DND-41 (cell line): ENCODE measurements at regions not wholly inside any gene's neighbourhood (a gene's known extent, or its start where the extent isn't known, plus 50 kb on each side); places are given as distances from the start of the nearest gene placed in this dataset.

Experiments used
- ATAC-seq: fragments of 200-7000 bp; cut with Tn5 transposase; 3 replicates; pipeline ENCODE4 v1.9.1; 2021; ENCODE audit warnings: low read depth; ENCODE audit not compliant: insufficient read depth
- DNase-seq: peaks from one replicate; pipeline ENCODE4 v3.0.0-alpha.2; 2020
- H2AFZ ChIP-seq: 2 replicates; pipeline ENCODE4 v1.6.0; 2012; ENCODE audit warnings: low read depth, low read length
- H3K27ac ChIP-seq: 2 replicates; pipeline ENCODE4 v1.5.1; 2012; ENCODE audit warnings: low read length, inconsistent platforms
- H3K27me3 ChIP-seq: fragments of 200-600 bp; sonication (generic); 2 replicates; pipeline ENCODE4 v1.6.0; 2012; ENCODE audit warnings: low read length, mild to moderate bottlenecking, inconsistent platforms; ENCODE audit not compliant: insufficient read depth, poor library complexity
- H3K36me3 ChIP-seq: 2 replicates; pipeline ENCODE4 v1.5.1; 2012; ENCODE audit warnings: low read length, inconsistent platforms; ENCODE audit not compliant: insufficient read depth
- H3K4me1 ChIP-seq: 2 replicates; pipeline ENCODE4 v1.5.1; 2012; ENCODE audit warnings: mild to moderate bottlenecking, low read length; ENCODE audit not compliant: insufficient read depth
- H3K4me2 ChIP-seq: 2 replicates; pipeline ENCODE4 v1.6.0; 2012; ENCODE audit warnings: mild to moderate bottlenecking, moderate library complexity, low read length, inconsistent platforms; ENCODE audit not compliant: insufficient read depth
- H3K4me3 ChIP-seq, 2 experiments: fragments of 200-600 bp in 1 of 2; shearing (Covaris generic) in 1 of 2; 2 replicates each; pipeline ENCODE4 v1.5.1; 2012 to 2016; ENCODE audit warnings: inconsistent platforms in 2 of 2, low read length in 2 of 2, mild to moderate bottlenecking in 2 of 2, low read depth in 1 of 2, moderate library complexity in 1 of 2
- H3K79me2 ChIP-seq: 2 replicates; pipeline ENCODE4 v1.6.0; 2012; ENCODE audit warnings: low read length, inconsistent platforms; ENCODE audit not compliant: insufficient read depth
- H3K9ac ChIP-seq: 2 replicates; pipeline ENCODE4 v1.6.0; 2012; ENCODE audit warnings: low read depth, mild to moderate bottlenecking, inconsistent platforms, low read length, moderate library complexity
- H3K9me3 ChIP-seq: 2 replicates; pipeline ENCODE4 v1.5.1; 2012; ENCODE audit warnings: low read length, moderate library complexity, mild to moderate bottlenecking, inconsistent platforms; ENCODE audit not compliant: insufficient read depth, severe bottlenecking
- H4K20me1 ChIP-seq: 2 replicates; pipeline ENCODE4 v1.6.0; 2012; ENCODE audit warnings: low read length; ENCODE audit not compliant: insufficient read depth
- EZH2 ChIP-seq: IDR thresholded peaks from 3 replicates; pipeline ENCODE4 v1.6.1; 2012; ENCODE audit warnings: borderline replicate concordance, low read depth, mild to moderate bottlenecking, moderate library complexity, low read length, inconsistent platforms; ENCODE audit not compliant: severe bottlenecking
- TF ChIP-seq, protein P1 (sequence below): IDR thresholded peaks from 2 replicates; pipeline ENCODE4 v1.5.1; 2012; ENCODE audit warnings: borderline replicate concordance, low read length, moderate library complexity, mild to moderate bottlenecking; ENCODE audit not compliant: poor library complexity, severe bottlenecking; ENCODE audit errors: extremely low read depth

DNA sequence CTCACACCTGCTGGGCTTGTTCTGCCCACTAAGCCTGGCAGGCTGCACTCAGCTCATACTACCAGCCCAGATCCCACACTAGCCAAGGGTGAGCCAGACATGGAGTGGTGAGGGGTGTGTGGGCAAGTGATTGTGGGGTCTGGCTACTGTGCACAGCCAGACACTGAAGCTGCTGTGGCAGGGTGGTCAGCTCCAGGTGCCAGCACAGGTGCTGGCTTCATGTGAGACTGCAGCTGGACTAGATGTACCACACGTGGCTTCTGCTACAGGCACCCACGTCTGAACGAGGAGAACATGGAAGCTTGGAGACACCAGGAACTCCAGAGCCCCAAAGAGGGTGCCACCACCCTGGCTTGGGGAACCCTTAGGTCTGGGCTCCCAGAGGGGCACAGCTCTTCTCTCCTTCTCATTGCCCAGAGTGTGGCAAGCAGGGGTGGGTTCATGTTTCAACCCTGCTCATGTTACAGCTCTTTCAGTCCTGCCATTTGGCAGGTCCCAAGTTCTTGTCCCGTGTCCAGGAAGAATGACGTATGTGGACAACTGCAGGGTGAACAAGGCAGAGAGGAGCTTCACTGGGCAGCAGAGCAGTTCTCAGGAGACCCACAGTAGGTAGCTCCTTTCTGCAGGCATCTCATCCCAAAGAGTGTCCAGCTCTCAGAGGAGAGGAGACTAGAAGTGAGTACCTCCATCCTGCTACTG lies 1624.2 kb upstream of the TMEFF2 start:
- DNase-seq, result no peak
- no peaks in the 10 kb centered on the region for H3K36me3 ChIP-seq
- no peaks in the 10 kb centered on the region for H3K79me2 ChIP-seq
- no peaks in the 10 kb centered on the region for H4K20me1 ChIP-seq
- TF ChIP-seq, protein P1, sequence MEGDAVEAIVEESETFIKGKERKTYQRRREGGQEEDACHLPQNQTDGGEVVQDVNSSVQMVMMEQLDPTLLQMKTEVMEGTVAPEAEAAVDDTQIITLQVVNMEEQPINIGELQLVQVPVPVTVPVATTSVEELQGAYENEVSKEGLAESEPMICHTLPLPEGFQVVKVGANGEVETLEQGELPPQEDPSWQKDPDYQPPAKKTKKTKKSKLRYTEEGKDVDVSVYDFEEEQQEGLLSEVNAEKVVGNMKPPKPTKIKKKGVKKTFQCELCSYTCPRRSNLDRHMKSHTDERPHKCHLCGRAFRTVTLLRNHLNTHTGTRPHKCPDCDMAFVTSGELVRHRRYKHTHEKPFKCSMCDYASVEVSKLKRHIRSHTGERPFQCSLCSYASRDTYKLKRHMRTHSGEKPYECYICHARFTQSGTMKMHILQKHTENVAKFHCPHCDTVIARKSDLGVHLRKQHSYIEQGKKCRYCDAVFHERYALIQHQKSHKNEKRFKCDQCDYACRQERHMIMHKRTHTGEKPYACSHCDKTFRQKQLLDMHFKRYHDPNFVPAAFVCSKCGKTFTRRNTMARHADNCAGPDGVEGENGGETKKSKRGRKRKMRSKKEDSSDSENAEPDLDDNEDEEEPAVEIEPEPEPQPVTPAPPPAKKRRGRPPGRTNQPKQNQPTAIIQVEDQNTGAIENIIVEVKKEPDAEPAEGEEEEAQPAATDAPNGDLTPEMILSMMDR, result no peak
- TF ChIP-seq EZH2, result no peak
- H3K4me3 ChIP-seq, result no peak overlapping the region
- H3K4me1 ChIP-seq, result no peaks in the 10 kb centered on the region
- H3K27ac ChIP-seq, result no peak overlapping the region
- H3K4me2 ChIP-seq, result no peak overlapping the region
- H3K9me3 ChIP-seq, result peaks cover 16% of the 10 kb centered on the region
- no peak for ATAC-seq
- no peaks in the 10 kb centered on the region for H3K27me3 ChIP-seq
- no peak overlapping the region for H3K9ac ChIP-seq
- H2AFZ ChIP-seq, result no peak overlapping the region

- TF ChIP-seq, protein P1, result no peak
- TF ChIP-seq EZH2, result no peak
- H3K9ac ChIP-seq, result no peak overlapping the region
- no peaks in the 10 kb centered on the region for H3K79me2 ChIP-seq
- H2AFZ ChIP-seq, result no peak overlapping the region
- H3K36me3 ChIP-seq, result no peaks in the 10 kb centered on the region
- no peaks in the 10 kb centered on the region for H3K4me1 ChIP-seq
- DNase-seq, result no peak
- no peak overlapping the region for H3K4me2 ChIP-seq
- no peaks in the 10 kb centered on the region for H4K20me1 ChIP-seq
- no peaks in the 10 kb centered on the region for H3K27me3 ChIP-seq
- no peak overlapping the region for H3K4me3 ChIP-seq
- H3K27ac ChIP-seq, result no peak overlapping the region
- no peak for ATAC-seq
- H3K9me3 ChIP-seq, result peaks cover 16% of the 10 kb centered on the region
These were observed 1621.3 kb upstream of the TMEFF2 start for GRCh38 chr2:193816008-193816407.

GRCh38 chr2:193810533-193810932 lies 1615.8 kb upstream of the TMEFF2 start:
- no peak overlapping the region for H3K27ac ChIP-seq
- H3K27me3 ChIP-seq, result no peaks in the 10 kb centered on the region
- no peaks in the 10 kb centered on the region for H3K36me3 ChIP-seq
- H3K4me1 ChIP-seq, result no peaks in the 10 kb centered on the region
- H3K4me2 ChIP-seq, result no peak overlapping the region
- DNase-seq (no peak), ATAC-seq (no peak)
- H2AFZ ChIP-seq, result no peak overlapping the region
- H3K79me2 ChIP-seq, result no peaks in the 10 kb centered on the region
- H4K20me1 ChIP-seq, result no peaks in the 10 kb centered on the region
- no peaks in the 10 kb centered on the region for H3K9me3 ChIP-seq
- H3K4me3 ChIP-seq, result no peak overlapping the region
- TF ChIP-seq, protein P1, result no peak
- no peak for TF ChIP-seq EZH2
- no peak overlapping the region for H3K9ac ChIP-seq

GRCh38 chr2:193808877-193809276 lies 1614.1 kb upstream of the TMEFF2 start:
- no peak overlapping the region for H3K27ac ChIP-seq
- H3K4me3 ChIP-seq, result no peak overlapping the region
- no peaks in the 10 kb centered on the region for H3K27me3 ChIP-seq
- no peak overlapping the region for H3K9ac ChIP-seq
- DNase-seq (no peak), ATAC-seq (no peak)
- no peaks in the 10 kb centered on the region for H3K4me1 ChIP-seq
- H3K9me3 ChIP-seq, result no peaks in the 10 kb centered on the region
- no peak overlapping the region for H2AFZ ChIP-seq
- no peaks in the 10 kb centered on the region for H4K20me1 ChIP-seq
- H3K4me2 ChIP-seq, result no peak overlapping the region
- no peaks in the 10 kb centered on the region for H3K79me2 ChIP-seq
- no peaks in the 10 kb centered on the region for H3K36me3 ChIP-seq
- TF ChIP-seq, protein P1, result no peak
- no peak for TF ChIP-seq EZH2
